NB4 (cell line): ENCODE measurements at regions not wholly inside any gene's neighbourhood (a gene's known extent, or its start where the extent isn't known, plus 50 kb on each side); places are given as distances from the start of the nearest gene placed in this dataset.

Experiments
- POLR2A ChIP-seq: IDR thresholded peaks from 2 replicates; pipeline ENCODE4 v1.6.1; 2011; ENCODE audit warnings: mild to moderate bottlenecking; ENCODE audit not compliant: insufficient read length; ENCODE audit errors: extremely low read depth
- TF ChIP-seq, protein P1 (sequence below): IDR thresholded peaks from one replicate; pipeline ENCODE4 v1.5.1; 2012; ENCODE audit warnings: low read depth, low read length

DNA sequence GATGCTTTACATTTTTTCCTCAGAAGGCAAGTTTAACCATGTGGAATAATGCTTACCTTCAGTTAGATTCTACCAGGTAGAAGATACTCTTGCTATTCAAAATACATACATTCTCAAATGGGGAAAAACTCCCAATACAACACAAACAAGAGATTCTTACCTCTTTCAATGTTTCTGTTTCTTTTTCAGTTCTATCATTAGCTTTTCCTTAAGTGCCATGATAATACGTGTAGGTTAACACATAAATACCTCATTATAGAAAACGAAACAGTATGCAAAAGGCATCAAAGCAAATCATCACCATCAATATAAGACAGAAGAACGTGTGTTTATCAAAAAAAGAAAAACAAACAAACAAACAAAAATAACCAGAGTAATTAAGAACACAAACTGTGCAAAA lies 300.7 kb upstream of the ROBO1 start:
- TF ChIP-seq, protein P1, sequence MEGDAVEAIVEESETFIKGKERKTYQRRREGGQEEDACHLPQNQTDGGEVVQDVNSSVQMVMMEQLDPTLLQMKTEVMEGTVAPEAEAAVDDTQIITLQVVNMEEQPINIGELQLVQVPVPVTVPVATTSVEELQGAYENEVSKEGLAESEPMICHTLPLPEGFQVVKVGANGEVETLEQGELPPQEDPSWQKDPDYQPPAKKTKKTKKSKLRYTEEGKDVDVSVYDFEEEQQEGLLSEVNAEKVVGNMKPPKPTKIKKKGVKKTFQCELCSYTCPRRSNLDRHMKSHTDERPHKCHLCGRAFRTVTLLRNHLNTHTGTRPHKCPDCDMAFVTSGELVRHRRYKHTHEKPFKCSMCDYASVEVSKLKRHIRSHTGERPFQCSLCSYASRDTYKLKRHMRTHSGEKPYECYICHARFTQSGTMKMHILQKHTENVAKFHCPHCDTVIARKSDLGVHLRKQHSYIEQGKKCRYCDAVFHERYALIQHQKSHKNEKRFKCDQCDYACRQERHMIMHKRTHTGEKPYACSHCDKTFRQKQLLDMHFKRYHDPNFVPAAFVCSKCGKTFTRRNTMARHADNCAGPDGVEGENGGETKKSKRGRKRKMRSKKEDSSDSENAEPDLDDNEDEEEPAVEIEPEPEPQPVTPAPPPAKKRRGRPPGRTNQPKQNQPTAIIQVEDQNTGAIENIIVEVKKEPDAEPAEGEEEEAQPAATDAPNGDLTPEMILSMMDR = no peak
- no peak for TF ChIP-seq POLR2A
